HCT116 (cell line): ENCODE measurements at regions not wholly inside any gene's neighbourhood (a gene's known extent, or its start where the extent isn't known, plus 50 kb on each side); places are given as distances from the start of the nearest gene placed in this dataset.

Experiments used
- ATAC-seq: fragments of 200-7000 bp; cut with Tn5 transposase; 2 replicates; pipeline ENCODE4 v1.9.1; 2020; ENCODE audit warnings: mild to moderate bottlenecking, moderate library complexity
- BruUV-seq: library from RNA; stranded (reverse); fragments of 400-500 nt; replicated peaks from 2 replicates; lab custom pipeline; 2021; lab: Mats Ljungman, UMichigan
- CTCF ChIA-PET: fragments of 300-600 bp; sonication (Branson Sonifier 250); formaldehyde crosslinking; loops from one replicate; lab custom pipeline; 2021; ENCODE audit warnings: antibody characterized with exemption; lab: Charles Lee
- POLR2A ChIA-PET: fragments of 300-600, 350-600 bp; sonication (Branson Sonifier 250); formaldehyde crosslinking; loops from one replicate; lab custom pipeline; 2021; ENCODE audit warnings: antibody characterized with exemption; lab: Charles Lee
- RAD21 ChIA-PET, 2 experiments: fragments of 300-600 bp; sonication (Branson Sonifier 250); formaldehyde crosslinking; loops; one replicate each; lab custom pipeline; 2023; ENCODE audit warnings: low total read pairs in 2 of 2; ENCODE audit not compliant: uncharacterized antibody in 2 of 2, unreplicated experiment in 2 of 2, low non-redundant PET in 1 of 2; lab: Charles Lee
- DNase-seq: peaks from one replicate; pipeline ENCODE4 v3.0.0-alpha.2; 2010; ENCODE audit warnings: low read depth, low spot score
- H2AFZ ChIP-seq: fragments of 200-600 bp; shearing (Covaris generic), sonication (generic); 2 replicates; pipeline ENCODE4 v1.6.1; 2017; ENCODE audit warnings: low read depth, mixed run types, mixed read lengths, antibody characterized with exemption, low read length; ENCODE audit not compliant: poor library complexity, severe bottlenecking
- H3K27ac ChIP-seq: 2 replicates; pipeline ENCODE4 v1.5.1; 2012; ENCODE audit warnings: low read depth, low read length
- H3K27me3 ChIP-seq: fragments of 200-600 bp; sonication (generic); 2 replicates; pipeline ENCODE4 v1.6.1; 2016; ENCODE audit warnings: mixed run types, low read length, mixed read lengths; ENCODE audit not compliant: insufficient read depth
- H3K36me3 ChIP-seq, 2 experiments: fragments of 200-500 bp in 1 of 2; fragments of 200-600 bp in 1 of 2; sonication (Bioruptor generic) in 1 of 2; sonication (generic) in 1 of 2; 2 replicates each; pipeline versions ENCODE4 v1.5.1 to v1.6.1; 2014 to 2016; ENCODE audit warnings: low read length in 2 of 2, inconsistent platforms in 1 of 2, mixed read lengths in 1 of 2, mixed run types in 1 of 2; ENCODE audit not compliant: insufficient read depth in 2 of 2, control insufficient read depth in 1 of 2
- H3K4me1 ChIP-seq, 2 experiments: fragments of 200-600 bp in 1 of 2; sonication (generic) in 1 of 2; 2 replicates each; pipeline versions ENCODE4 v1.5.1 to v1.6.1; 2012 to 2017; ENCODE audit warnings: low read length in 2 of 2, inconsistent platforms in 1 of 2, mild to moderate bottlenecking in 1 of 2, mixed read lengths in 1 of 2, mixed run types in 1 of 2, moderate library complexity in 1 of 2; ENCODE audit not compliant: insufficient read depth in 2 of 2, control insufficient read depth in 1 of 2
- H3K4me2 ChIP-seq: fragments of 200-600 bp; sonication (generic); 2 replicates; pipeline ENCODE4 v1.6.1; 2017; ENCODE audit warnings: mixed run types, low read length, mixed read lengths
- H3K4me3 ChIP-seq, 2 experiments: fragments of 200-600 bp in 1 of 2; sonication (generic) in 1 of 2; replicated peaks in 1 of 2; 2 replicates each; pipeline ENCODE4 v1.5.1; 2011 to 2016; ENCODE audit warnings: low read length in 2 of 2, control low read depth in 1 of 2, low read depth in 1 of 2, mild to moderate bottlenecking in 1 of 2, mixed read lengths in 1 of 2, mixed run types in 1 of 2
- H3K79me2 ChIP-seq: fragments of 200-600 bp; sonication (generic); 2 replicates; pipeline ENCODE4 v1.6.1; 2017; ENCODE audit warnings: mild to moderate bottlenecking, mixed run types, low read length, moderate library complexity, mixed read lengths; ENCODE audit not compliant: insufficient read depth
- H3K9ac ChIP-seq: fragments of 200-600 bp; sonication (generic); 2 replicates; pipeline ENCODE4 v1.6.1; 2016; ENCODE audit warnings: low read length, mixed read lengths
- H3K9me2 ChIP-seq: fragments of 200-600 bp; sonication (generic), shearing (Covaris generic); 2 replicates; pipeline ENCODE4 v1.6.1; 2017; ENCODE audit warnings: mixed run types, mild to moderate bottlenecking, moderate library complexity; ENCODE audit not compliant: insufficient read depth
- H3K9me3 ChIP-seq, 2 experiments: fragments of 200-500 bp in 1 of 2; fragments of 200-600 bp in 1 of 2; sonication (Bioruptor generic) in 1 of 2; sonication (generic) in 1 of 2; 2 replicates each; pipeline ENCODE4 v1.6.1; 2014 to 2017; ENCODE audit warnings: low read length in 2 of 2, mixed read lengths in 2 of 2, inconsistent platforms in 1 of 2, low read depth in 1 of 2, mild to moderate bottlenecking in 1 of 2, mixed run types in 1 of 2, moderate library complexity in 1 of 2; ENCODE audit not compliant: control insufficient read depth in 1 of 2, insufficient read depth in 1 of 2
- H4K20me1 ChIP-seq: fragments of 200-600 bp; sonication (generic), shearing (Covaris generic); 2 replicates; pipeline ENCODE4 v1.6.1; 2017; ENCODE audit warnings: mixed run types, mild to moderate bottlenecking, moderate library complexity; ENCODE audit not compliant: insufficient read depth
- CBX3 ChIP-seq: IDR thresholded peaks from 2 replicates; pipeline ENCODE4 v1.6.1; 2012; ENCODE audit warnings: low read depth
- CEBPB ChIP-seq: IDR thresholded peaks from 2 replicates; pipeline ENCODE4 v1.6.1; 2012; ENCODE audit warnings: low read depth
- EGR1 ChIP-seq: IDR thresholded peaks from 2 replicates; pipeline ENCODE4 v1.6.1; 2012; ENCODE audit warnings: low read depth
- EZH2phosphoT487 ChIP-seq: fragments of 200-600 bp; IDR thresholded peaks from 2 replicates; pipeline ENCODE4 v1.6.1; 2018; ENCODE audit warnings: antibody characterized with exemption, borderline replicate concordance
- FOSL1 ChIP-seq: IDR thresholded peaks from 2 replicates; pipeline ENCODE4 v1.6.1; 2012; ENCODE audit warnings: low read depth
- SP1 ChIP-seq: IDR thresholded peaks from 2 replicates; pipeline ENCODE4 v1.6.1; 2012; ENCODE audit warnings: low read depth
- SRF ChIP-seq: IDR thresholded peaks from 2 replicates; pipeline ENCODE4 v1.6.1; 2012; ENCODE audit warnings: low read depth
- ZFX ChIP-seq: fragments of 450-650 bp; IDR thresholded peaks from 2 replicates; pipeline ENCODE4 v1.6.1; 2017
- intact Hi-C: fragments of 100-400 bp; cut with micrococcal nuclease; formaldehyde crosslinking; loops from 2 replicates; pipeline ENCODE4 v1.10.0; 2022
- TF ChIP-seq, protein P1 (sequence below): IDR thresholded peaks from 2 replicates; pipeline ENCODE4 v1.6.1; 2011; ENCODE audit warnings: mild to moderate bottlenecking, low read length, moderate library complexity; ENCODE audit not compliant: insufficient replicate concordance; ENCODE audit errors: extremely low read depth
- TF ChIP-seq, protein P2 (sequence below): IDR thresholded peaks from 2 replicates; pipeline ENCODE4 v1.6.1; 2012
- TF ChIP-seq, protein P3 (sequence below): IDR thresholded peaks from 2 replicates; pipeline ENCODE4 v1.6.1; 2012; ENCODE audit warnings: low read depth

DNA sequence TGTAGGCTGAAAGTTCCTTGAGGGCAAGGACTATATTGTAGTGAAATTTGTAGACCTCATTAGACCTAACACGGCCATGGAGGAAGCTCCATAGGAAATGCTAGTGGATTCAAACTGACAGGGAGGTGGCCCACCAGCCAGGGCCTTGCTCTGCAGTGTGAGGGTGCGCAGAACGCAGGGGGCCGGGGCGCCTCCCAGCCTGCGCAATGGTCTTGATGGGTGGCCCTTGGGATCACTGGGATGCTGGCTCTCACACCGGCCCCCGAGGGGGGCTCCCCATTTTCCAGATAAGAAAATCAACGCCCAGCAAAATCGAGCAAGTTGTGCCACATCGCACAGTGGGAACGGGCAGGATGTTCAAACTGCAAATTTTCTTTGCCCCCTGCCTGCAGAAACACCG is 655.4 kb downstream of the GALR1 start:
- ChIA-PET CTCF (no interaction called here), POLR2A (no interaction called here)
- intact Hi-C loops: no loop called here

DNA sequence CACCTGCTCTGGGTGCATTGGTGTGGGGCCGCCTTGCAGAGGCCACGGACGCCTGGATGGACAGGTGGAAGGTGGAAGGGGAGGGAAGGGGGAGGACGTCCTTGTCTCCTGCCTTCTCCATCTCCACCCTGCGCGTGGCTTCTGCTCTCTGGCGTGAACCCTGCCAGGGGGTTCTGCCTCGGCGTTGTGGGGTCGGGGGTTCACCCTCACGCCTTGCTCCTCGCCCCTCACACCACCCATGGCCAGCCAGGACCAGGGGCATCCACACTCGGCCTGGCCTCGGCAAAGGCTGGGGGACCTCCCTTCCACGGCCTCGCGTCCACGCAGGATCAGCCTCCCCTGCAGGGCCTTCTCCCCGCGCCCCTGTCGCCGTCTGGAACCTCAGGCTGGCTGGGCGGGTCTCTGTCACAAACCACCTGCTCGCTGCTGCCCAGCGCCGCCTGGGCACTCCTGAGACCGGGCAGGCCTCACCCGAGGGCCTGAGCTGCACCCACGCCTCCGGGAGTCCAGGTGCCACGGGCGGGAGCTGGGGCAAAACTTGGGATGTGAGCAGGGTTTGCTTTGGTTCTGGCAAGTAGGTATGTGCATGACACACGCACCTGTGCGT is 655.9 kb downstream of the GALR1 start:
- TF ChIP-seq, protein P1, sequence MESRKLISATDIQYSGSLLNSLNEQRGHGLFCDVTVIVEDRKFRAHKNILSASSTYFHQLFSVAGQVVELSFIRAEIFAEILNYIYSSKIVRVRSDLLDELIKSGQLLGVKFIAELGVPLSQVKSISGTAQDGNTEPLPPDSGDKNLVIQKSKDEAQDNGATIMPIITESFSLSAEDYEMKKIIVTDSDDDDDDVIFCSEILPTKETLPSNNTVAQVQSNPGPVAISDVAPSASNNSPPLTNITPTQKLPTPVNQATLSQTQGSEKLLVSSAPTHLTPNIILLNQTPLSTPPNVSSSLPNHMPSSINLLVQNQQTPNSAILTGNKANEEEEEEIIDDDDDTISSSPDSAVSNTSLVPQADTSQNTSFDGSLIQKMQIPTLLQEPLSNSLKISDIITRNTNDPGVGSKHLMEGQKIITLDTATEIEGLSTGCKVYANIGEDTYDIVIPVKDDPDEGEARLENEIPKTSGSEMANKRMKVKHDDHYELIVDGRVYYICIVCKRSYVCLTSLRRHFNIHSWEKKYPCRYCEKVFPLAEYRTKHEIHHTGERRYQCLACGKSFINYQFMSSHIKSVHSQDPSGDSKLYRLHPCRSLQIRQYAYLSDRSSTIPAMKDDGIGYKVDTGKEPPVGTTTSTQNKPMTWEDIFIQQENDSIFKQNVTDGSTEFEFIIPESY: no peak
- TF ChIP-seq SP1: no peak
- no peak for TF ChIP-seq CBX3
- TF ChIP-seq EGR1: no peak
- no peak for TF ChIP-seq ZFX
- no peak for TF ChIP-seq FOSL1
- TF ChIP-seq, protein P2, sequence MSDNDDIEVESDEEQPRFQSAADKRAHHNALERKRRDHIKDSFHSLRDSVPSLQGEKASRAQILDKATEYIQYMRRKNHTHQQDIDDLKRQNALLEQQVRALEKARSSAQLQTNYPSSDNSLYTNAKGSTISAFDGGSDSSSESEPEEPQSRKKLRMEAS: no peak
- TF ChIP-seq EZH2phosphoT487: no peak
- no peak for TF ChIP-seq CEBPB
- Histone ChIP-seq H4K20me1 (no peaks in the 10 kb centered on the region), H3K9ac (no peak overlapping the region), H2AFZ (no peak overlapping the region), H3K4me1 (no peaks in the 10 kb centered on the region), H3K79me2 (no peaks in the 10 kb centered on the region), H3K9me2 (no peaks in the 10 kb centered on the region), H3K4me2 (no peak overlapping the region), H3K36me3 (no peaks in the 10 kb centered on the region), H3K9me3 (peaks cover 10 to 35% of the 10 kb centered on the region in 2 experiments; a peak in 2 of 4 replicates), H3K27me3 (no peaks in the 10 kb centered on the region), H3K27ac (no peak overlapping the region), H3K4me3 (no peak overlapping the region)
- DNase-seq: no peak
- POLR2A ChIA-PET: no interaction called here
- BruUV-seq: no TSS peak
- CTCF ChIA-PET: no interaction called here
- ATAC-seq: no peak
- intact Hi-C loops: no loop called here
- RAD21 ChIA-PET: no interaction called here

More for the DNA sequence above, 655.4 kb downstream of the GALR1 start:
- ATAC-seq (no peak), DNase-seq (no peak)
- H3K9me2 ChIP-seq: no peaks in the 10 kb centered on the region
- H3K79me2 ChIP-seq: no peaks in the 10 kb centered on the region
- no peak for TF ChIP-seq SRF
- TF ChIP-seq, protein P3, sequence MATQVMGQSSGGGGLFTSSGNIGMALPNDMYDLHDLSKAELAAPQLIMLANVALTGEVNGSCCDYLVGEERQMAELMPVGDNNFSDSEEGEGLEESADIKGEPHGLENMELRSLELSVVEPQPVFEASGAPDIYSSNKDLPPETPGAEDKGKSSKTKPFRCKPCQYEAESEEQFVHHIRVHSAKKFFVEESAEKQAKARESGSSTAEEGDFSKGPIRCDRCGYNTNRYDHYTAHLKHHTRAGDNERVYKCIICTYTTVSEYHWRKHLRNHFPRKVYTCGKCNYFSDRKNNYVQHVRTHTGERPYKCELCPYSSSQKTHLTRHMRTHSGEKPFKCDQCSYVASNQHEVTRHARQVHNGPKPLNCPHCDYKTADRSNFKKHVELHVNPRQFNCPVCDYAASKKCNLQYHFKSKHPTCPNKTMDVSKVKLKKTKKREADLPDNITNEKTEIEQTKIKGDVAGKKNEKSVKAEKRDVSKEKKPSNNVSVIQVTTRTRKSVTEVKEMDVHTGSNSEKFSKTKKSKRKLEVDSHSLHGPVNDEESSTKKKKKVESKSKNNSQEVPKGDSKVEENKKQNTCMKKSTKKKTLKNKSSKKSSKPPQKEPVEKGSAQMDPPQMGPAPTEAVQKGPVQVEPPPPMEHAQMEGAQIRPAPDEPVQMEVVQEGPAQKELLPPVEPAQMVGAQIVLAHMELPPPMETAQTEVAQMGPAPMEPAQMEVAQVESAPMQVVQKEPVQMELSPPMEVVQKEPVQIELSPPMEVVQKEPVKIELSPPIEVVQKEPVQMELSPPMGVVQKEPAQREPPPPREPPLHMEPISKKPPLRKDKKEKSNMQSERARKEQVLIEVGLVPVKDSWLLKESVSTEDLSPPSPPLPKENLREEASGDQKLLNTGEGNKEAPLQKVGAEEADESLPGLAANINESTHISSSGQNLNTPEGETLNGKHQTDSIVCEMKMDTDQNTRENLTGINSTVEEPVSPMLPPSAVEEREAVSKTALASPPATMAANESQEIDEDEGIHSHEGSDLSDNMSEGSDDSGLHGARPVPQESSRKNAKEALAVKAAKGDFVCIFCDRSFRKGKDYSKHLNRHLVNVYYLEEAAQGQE: no peak
- H3K27me3 ChIP-seq: no peaks in the 10 kb centered on the region
- H3K4me2 ChIP-seq: no peak overlapping the region
- H2AFZ ChIP-seq: no peak overlapping the region
- no peak overlapping the region for H3K9ac ChIP-seq
- no peaks in the 10 kb centered on the region for H4K20me1 ChIP-seq
- H3K4me3 ChIP-seq: no peak overlapping the region
- no peaks in the 10 kb centered on the region for H3K4me1 ChIP-seq
- no peak overlapping the region for H3K27ac ChIP-seq
- BruUV-seq: no TSS peak
- RAD21 ChIA-PET: no interaction called here
- H3K9me3 ChIP-seq: peaks cover 6 to 31% of the 10 kb centered on the region in 2 experiments; a peak in 2 of 4 replicates
- no peaks in the 10 kb centered on the region for H3K36me3 ChIP-seq
